ENCODE measurements at regions not wholly inside any gene's neighbourhood (a gene's known extent, or its start where the extent isn't known, plus 50 kb on each side); places are given as distances from the start of the nearest gene placed in this dataset.
"Not testable (repeated sequence)": the region's sequence is repeated elsewhere in the genome, so short reads cannot be mapped to it uniquely, and the experiment has no call there.

- not testable (repeated sequence) for DNase-seq
Measured at GRCh38 chr2:209312450-209312849, 111.4 kb upstream of the MAP2 start.

GRCh38 chr2:209314653-209315052 lies 109.2 kb upstream of the MAP2 start:
- no peak for DNase-seq

GRCh38 chr2:209316141-209316540 lies 107.7 kb upstream of the MAP2 start:
- DNase-seq: no peak

GRCh38 chr2:209321076-209321475 lies 102.8 kb upstream of the MAP2 start:
- DNase-seq: no peak

GRCh38 chr2:209321581-209321980 lies 102.3 kb upstream of the MAP2 start:
- no peak for DNase-seq

- no peak for DNase-seq
Measured at GRCh38 chr2:209322041-209322440, 101.8 kb upstream of the MAP2 start.

GRCh38 chr2:209322905-209323512 lies 100.8 kb upstream of the MAP2 start:
- DNase-seq: no peak

GRCh38 chr2:209323738-209324137 lies 100.1 kb upstream of the MAP2 start:
- DNase-seq: no peak

GRCh38 chr2:209324281-209324680 lies 99.6 kb upstream of the MAP2 start:
- DNase-seq: no peak

- DNase-seq: peak; percentile 7
Measured at GRCh38 chr2:209331291-209331844, 92.5 kb upstream of the MAP2 start.

- peak; percentile 13 for DNase-seq
Measured at GRCh38 chr2:209334188-209335017, 89.4 kb upstream of the MAP2 start.

GRCh38 chr2:209340522-209340921 lies 83.3 kb upstream of the MAP2 start:
- no peak for DNase-seq

GRCh38 chr2:209344349-209344748 lies 79.5 kb upstream of the MAP2 start:
- DNase-seq: no peak

- DNase-seq: no peak
Measured at GRCh38 chr2:209348433-209348832, 75.4 kb upstream of the MAP2 start.

GRCh38 chr2:209351636-209352035 lies 72.2 kb upstream of the MAP2 start:
- no peak for DNase-seq

GRCh38 chr2:209358992-209359391 lies 64.9 kb upstream of the MAP2 start:
- DNase-seq: no peak

GRCh38 chr2:209367075-209367747 lies 56.6 kb upstream of the MAP2 start:
- DNase-seq: no peak

GRCh38 chr2:209368406-209368805 lies 55.4 kb upstream of the MAP2 start:
- DNase-seq: no peak

- DNase-seq: no peak
Measured at GRCh38 chr2:209368914-209369313, 54.9 kb upstream of the MAP2 start.

GRCh38 chr2:209369656-209370055 lies 54.2 kb upstream of the MAP2 start:
- DNase-seq: no peak

- no peak for DNase-seq
Measured at GRCh38 chr2:209371407-209371806, 52.4 kb upstream of the MAP2 start.

All from NCI-H2107 (cell line).